ENCODE measurements at regions not wholly inside any gene's neighbourhood (a gene's known extent, or its start where the extent isn't known, plus 50 kb on each side); places are given as distances from the start of the nearest gene placed in this dataset.

DNA sequence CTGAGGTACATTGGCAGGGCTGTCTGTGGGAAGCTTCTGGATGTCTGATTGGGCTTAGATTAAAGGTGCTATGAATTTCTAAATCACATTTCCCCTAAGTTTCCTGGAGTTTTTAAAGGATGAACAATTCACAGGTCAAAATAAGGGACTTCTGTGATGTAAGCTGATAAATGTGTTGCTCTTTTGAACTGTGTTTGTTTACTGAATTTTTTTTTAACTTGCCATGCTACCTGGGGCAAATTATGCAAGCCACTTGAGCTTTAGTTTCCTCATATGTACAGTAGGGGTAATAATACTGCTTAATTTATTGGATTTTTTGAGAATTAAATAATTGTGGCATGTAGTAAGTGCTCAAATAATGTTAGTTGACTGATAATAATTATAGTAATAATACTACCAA, 52.8 kb upstream of the CCDC91 start:
- intact Hi-C loops (cut with DNase I) = no loop called here
- DNase-seq (no peak), ATAC-seq (ENCODE audit: poor library complexity) (no peak)

- no peak for DNase-seq
- intact Hi-C loops (cut with DNase I) = no loop called here
- ATAC-seq (ENCODE audit: poor library complexity) = no peak
Observed at GRCh38 chr12:28140404-28140803, 49.9 kb upstream of the CCDC91 start.

Measured in Right ventricle myocardium superior (tissue), 1 donor.